Astrocyte of the spinal cord (primary cell): ENCODE measurements at regions not wholly inside any gene's neighbourhood (a gene's known extent, or its start where the extent isn't known, plus 50 kb on each side); places are given as distances from the start of the nearest gene placed in this dataset.

Experiments
- DNase-seq: peaks from one replicate; pipeline ENCODE4 v3.0.0; 2011; ENCODE audit warnings: low read depth, low spot score
- H3K4me3 ChIP-seq: 2 replicates; pipeline ENCODE4 v1.5.1; 2011; ENCODE audit warnings: low read depth, mild to moderate bottlenecking, low read length, moderate library complexity
- CTCF ChIP-seq: IDR thresholded peaks from 2 replicates; pipeline ENCODE4 v1.5.1; 2012; ENCODE audit warnings: low read depth, mild to moderate bottlenecking, low read length, inconsistent platforms
- in situ Hi-C: cut with HindIII; loops from 2 replicates; pipeline ENCODE4 v1.10.0; 2017; ENCODE audit warnings: low sequenced_read_pairs

GRCh38 chr1:88204612-88205167, 479.4 kb upstream of the PKN2 start:
- no peak overlapping the region for H3K4me3 ChIP-seq
- in situ Hi-C loops = no loop called here
- no peak for DNase-seq
- TF ChIP-seq CTCF = no peak

- H3K4me3 ChIP-seq = no peak overlapping the region
- in situ Hi-C loops = no loop called here
- no peak for DNase-seq
- TF ChIP-seq CTCF = no peak
Measured at GRCh38 chr1:88208389-88208788, 475.7 kb upstream of the PKN2 start.

GRCh38 chr1:88210103-88210787, 473.8 kb upstream of the PKN2 start:
- no peak for DNase-seq
- in situ Hi-C loops = no loop called here
- TF ChIP-seq CTCF = no peak

GRCh38 chr1:88216441-88216840, 467.6 kb upstream of the PKN2 start:
- no peak for DNase-seq
- TF ChIP-seq CTCF = no peak

More at GRCh38 chr1:88210103-88210787, 473.8 kb upstream of the PKN2 start:
- no peak overlapping the region for H3K4me3 ChIP-seq

GRCh38 chr1:88217386-88217785, 466.7 kb upstream of the PKN2 start:
- H3K4me3 ChIP-seq = no peak overlapping the region
- DNase-seq = no peak
- in situ Hi-C loops = no loop called here
- no peak for TF ChIP-seq CTCF

More at GRCh38 chr1:88216441-88216840, 467.6 kb upstream of the PKN2 start:
- in situ Hi-C loops = no loop called here
- no peak overlapping the region for H3K4me3 ChIP-seq

GRCh38 chr1:88219521-88219920, 464.6 kb upstream of the PKN2 start:
- DNase-seq = no peak
- no peak overlapping the region for H3K4me3 ChIP-seq
- in situ Hi-C loops = no loop called here
- no peak for TF ChIP-seq CTCF
